Testis (tissue), 2 donors: ENCODE measurements at regions not wholly inside any gene's neighbourhood (a gene's known extent, or its start where the extent isn't known, plus 50 kb on each side); places are given as distances from the start of the nearest gene placed in this dataset.

Source experiments
- POLR2A ChIP-seq: fragments of 450-650 bp; IDR thresholded peaks from one replicate; pipeline ENCODE4 v1.6.1; 2017; ENCODE audit warnings: antibody characterized with exemption, mild to moderate bottlenecking, moderate library complexity
- TF ChIP-seq, protein P1 (sequence below), 3 experiments: fragments of 450-650 bp in 2 of 3; fragments of 200-600 bp in 1 of 3; sonication (generic) in 1 of 3; IDR thresholded peaks; one replicate each; pipeline ENCODE4 v1.5.1; 2016 to 2019; ENCODE audit warnings: antibody characterized with exemption in 3 of 3, mild to moderate bottlenecking in 2 of 3, moderate library complexity in 1 of 3

- no peak for TF ChIP-seq POLR2A
- TF ChIP-seq, protein P1, sequence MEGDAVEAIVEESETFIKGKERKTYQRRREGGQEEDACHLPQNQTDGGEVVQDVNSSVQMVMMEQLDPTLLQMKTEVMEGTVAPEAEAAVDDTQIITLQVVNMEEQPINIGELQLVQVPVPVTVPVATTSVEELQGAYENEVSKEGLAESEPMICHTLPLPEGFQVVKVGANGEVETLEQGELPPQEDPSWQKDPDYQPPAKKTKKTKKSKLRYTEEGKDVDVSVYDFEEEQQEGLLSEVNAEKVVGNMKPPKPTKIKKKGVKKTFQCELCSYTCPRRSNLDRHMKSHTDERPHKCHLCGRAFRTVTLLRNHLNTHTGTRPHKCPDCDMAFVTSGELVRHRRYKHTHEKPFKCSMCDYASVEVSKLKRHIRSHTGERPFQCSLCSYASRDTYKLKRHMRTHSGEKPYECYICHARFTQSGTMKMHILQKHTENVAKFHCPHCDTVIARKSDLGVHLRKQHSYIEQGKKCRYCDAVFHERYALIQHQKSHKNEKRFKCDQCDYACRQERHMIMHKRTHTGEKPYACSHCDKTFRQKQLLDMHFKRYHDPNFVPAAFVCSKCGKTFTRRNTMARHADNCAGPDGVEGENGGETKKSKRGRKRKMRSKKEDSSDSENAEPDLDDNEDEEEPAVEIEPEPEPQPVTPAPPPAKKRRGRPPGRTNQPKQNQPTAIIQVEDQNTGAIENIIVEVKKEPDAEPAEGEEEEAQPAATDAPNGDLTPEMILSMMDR (IDR thresholded peaks at IDR 0.05) = no peak
Measured at GRCh38 chr5:82669720-82670119, 391.6 kb upstream of the RPS23 start.
